Left forelimb (tissue), 1 donor: ENCODE measurements at regions not wholly inside any gene's neighbourhood (a gene's known extent, or its start where the extent isn't known, plus 50 kb on each side); places are given as distances from the start of the nearest gene placed in this dataset.

Source experiments
- DNase-seq: peaks from one replicate; pipeline ENCODE4 v3.0.0-alpha.2; 2018; ENCODE audit warnings: low spot score

DNA sequence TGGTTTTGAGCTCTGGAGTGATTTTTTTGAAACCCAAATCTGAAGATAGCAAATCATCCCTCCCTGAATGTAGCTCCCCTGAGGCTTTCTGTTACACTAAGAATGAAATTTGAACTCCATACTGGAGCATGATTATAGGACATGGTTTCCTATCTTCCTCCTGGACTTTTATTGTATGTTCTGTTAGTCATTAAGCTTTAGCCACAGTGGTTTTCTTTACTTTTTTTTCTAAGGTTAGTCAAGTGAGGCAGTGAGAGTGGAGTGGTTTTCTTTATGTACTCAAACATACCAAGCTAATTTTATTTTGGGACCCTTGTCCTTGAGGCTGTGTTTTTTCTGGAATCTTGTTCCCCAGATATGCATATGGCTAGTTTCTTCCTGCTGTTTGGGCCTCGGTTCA is 55.2 kb upstream of the FRMD4B start:
- DNase-seq, result no peak

DNA sequence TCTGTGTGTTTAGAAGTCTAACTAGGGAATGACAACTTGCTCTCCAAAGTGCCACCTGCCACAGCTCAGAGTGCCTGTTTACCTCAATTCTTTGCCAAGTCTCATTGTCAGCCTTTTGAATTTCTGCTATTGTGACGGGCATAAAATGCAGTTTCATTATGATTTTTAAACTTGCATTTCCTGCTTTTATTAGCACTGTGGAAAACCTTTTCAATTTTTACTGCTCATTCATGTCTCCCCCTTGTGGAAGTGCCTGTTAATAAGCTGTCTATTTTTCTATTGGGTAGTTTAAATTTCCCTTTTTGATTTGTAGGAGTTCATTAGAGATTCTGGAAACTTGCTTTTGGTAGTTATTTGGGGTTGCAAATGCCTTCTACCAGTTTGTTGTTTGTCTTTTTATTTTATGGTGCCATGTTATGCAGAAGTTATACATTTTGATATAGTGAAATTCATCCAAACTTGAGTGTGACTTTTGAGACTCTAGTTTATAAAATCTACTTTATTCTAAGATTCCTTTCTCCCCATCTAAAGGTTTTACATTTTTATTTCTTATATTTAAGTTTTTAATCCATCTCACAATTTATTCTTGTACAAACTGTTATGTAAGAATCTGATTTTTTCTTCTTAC is 53.9 kb upstream of the FRMD4B start:
- no peak for DNase-seq

GRCh38 chr3:69438476-69438875 is 52.6 kb upstream of the FRMD4B start:
- no peak for DNase-seq

DNA sequence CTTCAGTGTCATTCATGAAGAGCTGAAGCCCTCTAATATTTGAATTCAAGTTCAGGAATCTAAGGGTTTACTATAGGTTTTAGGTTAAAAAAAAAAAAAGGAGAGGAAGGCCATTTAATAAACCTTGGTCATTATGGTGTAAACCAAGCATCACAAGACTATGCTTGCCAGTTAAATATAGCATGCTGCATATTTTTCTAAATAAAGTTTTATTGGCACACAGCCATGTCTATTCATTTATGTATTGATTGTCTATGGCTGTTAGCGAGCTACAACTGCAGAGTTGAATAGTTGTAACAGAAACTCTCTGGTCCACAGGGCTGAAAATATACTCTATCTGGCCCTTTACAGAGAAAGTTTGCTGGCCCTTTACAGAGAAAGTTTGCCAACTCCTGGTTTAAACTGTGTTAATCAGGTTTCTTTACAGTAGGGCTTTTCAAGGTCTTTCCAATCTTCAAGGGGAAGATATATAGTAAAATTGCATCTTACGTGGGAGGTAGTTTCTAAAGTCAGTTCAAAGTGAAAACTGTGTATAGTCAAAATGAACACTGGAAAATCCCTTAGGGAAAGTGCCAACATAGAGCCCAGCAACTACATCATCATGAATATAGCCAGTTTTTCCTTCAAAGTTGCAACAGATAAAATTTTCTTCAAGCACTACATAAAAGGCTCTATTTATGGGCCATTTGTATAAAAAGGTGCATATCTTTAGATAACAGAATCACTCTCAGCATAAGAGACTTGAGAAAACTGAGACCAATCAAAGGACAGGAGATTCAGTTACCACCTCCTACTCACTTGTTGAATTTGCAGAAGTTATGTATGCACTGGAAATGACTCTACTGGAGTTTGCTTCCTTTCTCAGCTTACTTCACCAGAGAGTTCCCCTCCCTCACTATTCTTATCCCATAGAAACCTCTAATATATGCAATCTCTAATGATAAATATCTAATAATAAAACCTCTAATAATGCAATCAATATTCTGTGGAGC is 49.7 kb upstream of the FRMD4B start:
- no peak for DNase-seq
